GM18499 (cell line): ENCODE measurements at regions not wholly inside any gene's neighbourhood (a gene's known extent, or its start where the extent isn't known, plus 50 kb on each side); places are given as distances from the start of the nearest gene placed in this dataset.

Experiments
- ATAC-seq: cut with Tn5 transposase; IDR thresholded peaks from one replicate; pipeline ENCODE4 v1.9.1; 2021; ENCODE audit warnings: moderate number of reproducible peaks; ENCODE audit not compliant: insufficient read depth, unreplicated experiment

GRCh38 chr11:110764485-110764884 is 52.2 kb upstream of the ARHGAP20 start:
- no peak for ATAC-seq

- no peak for ATAC-seq
Measured at GRCh38 chr11:110763249-110764011, 51.2 kb upstream of the ARHGAP20 start.

GRCh38 chr11:110762590-110762989 is 50.4 kb upstream of the ARHGAP20 start:
- no peak for ATAC-seq
